ENCODE measurements at regions not wholly inside any gene's neighbourhood (a gene's known extent, or its start where the extent isn't known, plus 50 kb on each side); places are given as distances from the start of the nearest gene placed in this dataset.
"Not testable (repeated sequence)": the region's sequence is repeated elsewhere in the genome, so short reads cannot be mapped to it uniquely, and the experiment has no call there.

GRCh38 chr21:38041493-38041892 is 125.2 kb upstream of the KCNJ6 start:
- DNase-seq, result no peak

DNA sequence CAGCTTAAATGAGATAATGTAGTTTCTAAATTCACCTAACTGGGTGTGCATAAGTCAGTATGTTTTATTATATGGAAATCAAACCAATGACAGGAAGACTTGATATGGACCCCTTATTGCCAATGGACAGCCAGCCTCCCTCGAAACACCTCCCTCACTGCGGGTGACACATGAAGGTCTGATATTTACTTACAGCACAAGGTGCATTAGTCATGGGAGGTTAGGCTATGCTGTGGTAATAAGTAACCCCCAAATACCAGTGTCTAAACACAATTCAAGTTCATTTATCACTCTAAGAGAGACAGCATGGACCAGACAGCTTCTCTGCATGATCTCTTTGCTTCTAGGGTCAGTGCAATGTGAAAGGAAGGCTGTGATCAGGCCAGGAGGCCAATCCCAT is 126.0 kb upstream of the KCNJ6 start:
- no peak for DNase-seq

DNA sequence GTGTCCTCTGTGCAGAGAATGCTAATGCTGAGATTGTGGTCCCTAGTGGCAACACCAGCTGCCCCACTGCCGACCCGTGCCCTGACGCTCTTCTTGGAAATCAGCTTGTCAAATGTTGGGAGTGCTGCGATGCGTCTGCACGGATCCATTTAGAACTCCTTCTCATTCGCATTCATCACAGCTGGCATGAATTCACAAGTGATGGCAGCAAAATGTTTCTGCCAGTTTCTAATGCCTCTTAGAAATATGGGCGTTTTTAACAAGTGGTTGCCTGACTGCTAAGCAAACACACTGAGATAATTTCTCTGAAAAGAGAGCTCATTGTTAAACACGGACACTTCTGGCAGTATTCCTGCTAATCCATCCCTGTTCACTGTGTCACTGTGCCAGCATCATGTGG is 131.9 kb upstream of the KCNJ6 start:
- no peak for DNase-seq

GRCh38 chr21:38054334-38054733 is 138.1 kb upstream of the KCNJ6 start:
- DNase-seq, result no peak

DNA sequence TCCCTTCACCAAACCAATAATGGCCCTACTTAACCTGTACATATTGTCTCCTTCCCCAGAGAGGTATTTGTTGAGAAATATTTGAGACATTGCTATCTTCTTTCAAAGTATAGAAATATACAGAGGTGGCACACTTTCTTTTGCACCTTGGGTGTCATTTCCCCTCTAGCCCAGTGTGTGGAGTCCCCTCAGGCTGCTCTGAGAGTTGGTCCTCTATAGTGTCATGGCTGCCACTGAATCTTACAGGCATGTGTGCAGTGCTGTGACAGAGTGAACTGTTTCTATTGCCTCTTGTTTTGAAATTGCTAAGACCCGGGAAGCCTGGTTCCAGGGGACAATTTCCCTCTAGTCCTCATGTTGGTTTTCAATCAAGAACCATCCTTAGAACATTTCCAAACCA is 140.2 kb upstream of the KCNJ6 start:
- no peak for DNase-seq

- no peak for DNase-seq
These were observed 141.4 kb upstream of the KCNJ6 start for GRCh38 chr21:38057626-38058025.

- DNase-seq, result no peak
These were observed 144.3 kb upstream of the KCNJ6 start for GRCh38 chr21:38060533-38060932.

GRCh38 chr21:38067086-38067739 is 151.0 kb upstream of the KCNJ6 start:
- no peak for DNase-seq

- no peak for DNase-seq
These were observed 156.2 kb upstream of the KCNJ6 start for GRCh38 chr21:38072489-38072888.

DNA sequence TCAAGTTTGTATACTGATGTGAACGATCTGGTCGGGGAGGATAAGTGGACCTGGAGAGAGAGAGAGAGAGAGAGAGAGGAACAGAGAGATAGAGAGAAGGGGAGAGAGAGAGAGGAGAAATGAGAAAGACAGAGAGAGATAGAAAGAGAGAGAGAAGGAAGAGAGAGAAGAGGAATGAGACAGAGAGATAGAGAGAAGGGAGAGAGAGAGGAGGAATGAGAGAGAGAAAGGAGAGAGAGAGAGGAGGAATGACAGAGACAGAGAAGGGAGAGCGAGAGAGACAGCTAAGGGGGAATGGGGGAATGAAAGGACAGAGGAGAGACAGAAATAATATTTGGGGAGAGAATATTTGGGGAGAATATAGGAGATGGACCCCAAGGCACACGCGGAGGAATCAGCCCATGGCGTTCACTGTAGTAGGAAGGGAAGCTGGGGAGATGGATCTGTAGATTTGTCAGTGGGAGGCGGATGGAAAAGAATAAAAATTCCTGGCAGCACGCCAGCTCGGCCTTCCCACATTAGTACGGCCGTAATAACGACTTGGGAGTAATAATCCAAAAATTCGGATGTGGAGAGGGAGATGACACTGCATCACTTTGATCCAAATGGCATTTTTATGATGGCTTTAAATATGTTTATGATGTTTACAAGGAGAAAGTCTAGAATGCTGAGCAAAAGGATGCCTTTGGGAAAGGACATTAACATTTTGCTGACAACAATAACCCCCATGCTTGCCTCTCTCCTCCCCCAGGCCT is 159.8 kb upstream of the KCNJ6 start:
- DNase-seq, result no peak

- no peak for DNase-seq
These were observed 161.3 kb upstream of the KCNJ6 start for GRCh38 chr21:38077569-38077968.

DNA sequence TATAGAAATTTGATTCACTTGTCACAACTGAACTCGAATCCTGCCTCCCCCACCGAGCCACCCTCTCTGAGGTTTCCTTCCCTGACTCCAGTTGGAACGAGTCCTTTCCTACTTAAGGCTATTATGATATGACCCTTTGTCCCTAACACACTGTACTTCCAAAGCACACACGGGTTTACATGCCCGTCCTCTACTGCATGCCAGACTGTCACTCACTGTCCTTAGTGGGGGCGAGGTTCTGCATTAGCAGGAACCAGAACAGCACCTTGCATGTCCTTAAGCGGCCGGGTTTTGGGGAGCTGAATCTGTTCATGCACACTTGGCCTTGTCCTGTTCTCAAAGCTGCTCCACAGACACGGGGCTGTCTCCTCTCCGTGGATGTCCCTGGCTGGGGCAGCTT is 164.6 kb upstream of the KCNJ6 start:
- no peak for DNase-seq

DNA sequence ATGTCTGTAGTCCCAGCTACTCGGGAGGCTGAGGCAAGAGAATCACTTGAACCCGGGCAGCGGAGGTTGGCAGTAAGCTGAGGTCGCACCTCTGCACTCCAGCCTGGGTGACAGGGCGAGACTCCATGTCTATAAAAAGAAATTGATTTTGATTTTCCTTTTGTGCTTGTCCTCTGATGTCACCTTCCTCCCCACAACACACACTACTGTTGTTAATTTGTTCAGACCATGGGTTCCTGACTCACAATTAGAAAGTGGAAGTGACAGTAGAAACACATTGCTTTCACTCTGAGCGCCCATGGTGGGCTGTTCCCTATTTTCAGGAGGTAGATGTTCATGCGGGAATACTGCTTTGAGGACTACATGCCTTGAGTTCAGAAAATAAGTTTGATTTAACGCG is 165.5 kb upstream of the KCNJ6 start:
- DNase-seq, result no peak

- no peak for DNase-seq
These were observed 166.8 kb upstream of the KCNJ6 start for GRCh38 chr21:38082936-38083485.

GRCh38 chr21:38083535-38083934 is 167.3 kb upstream of the KCNJ6 start:
- no peak for DNase-seq

DNA sequence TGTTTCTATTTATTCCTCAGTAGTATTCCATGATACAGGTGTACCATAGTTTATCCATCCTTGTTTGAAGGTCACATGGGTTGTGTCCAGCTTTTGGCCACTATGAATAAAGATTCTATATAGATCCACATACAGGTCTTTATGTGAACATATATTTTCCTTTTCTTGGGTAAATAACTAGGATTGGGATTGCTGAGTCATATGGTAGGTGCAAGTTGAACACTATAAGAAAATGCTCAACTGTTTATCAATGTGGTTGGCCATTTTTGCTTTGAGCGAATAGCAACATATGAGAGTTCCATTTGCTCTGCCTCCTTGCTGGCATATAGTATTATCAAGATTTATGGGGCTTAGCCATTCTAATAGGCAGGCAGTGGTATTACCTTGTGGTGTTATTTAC is 170.2 kb upstream of the KCNJ15 start:
- DNase-seq, result no peak

DNA sequence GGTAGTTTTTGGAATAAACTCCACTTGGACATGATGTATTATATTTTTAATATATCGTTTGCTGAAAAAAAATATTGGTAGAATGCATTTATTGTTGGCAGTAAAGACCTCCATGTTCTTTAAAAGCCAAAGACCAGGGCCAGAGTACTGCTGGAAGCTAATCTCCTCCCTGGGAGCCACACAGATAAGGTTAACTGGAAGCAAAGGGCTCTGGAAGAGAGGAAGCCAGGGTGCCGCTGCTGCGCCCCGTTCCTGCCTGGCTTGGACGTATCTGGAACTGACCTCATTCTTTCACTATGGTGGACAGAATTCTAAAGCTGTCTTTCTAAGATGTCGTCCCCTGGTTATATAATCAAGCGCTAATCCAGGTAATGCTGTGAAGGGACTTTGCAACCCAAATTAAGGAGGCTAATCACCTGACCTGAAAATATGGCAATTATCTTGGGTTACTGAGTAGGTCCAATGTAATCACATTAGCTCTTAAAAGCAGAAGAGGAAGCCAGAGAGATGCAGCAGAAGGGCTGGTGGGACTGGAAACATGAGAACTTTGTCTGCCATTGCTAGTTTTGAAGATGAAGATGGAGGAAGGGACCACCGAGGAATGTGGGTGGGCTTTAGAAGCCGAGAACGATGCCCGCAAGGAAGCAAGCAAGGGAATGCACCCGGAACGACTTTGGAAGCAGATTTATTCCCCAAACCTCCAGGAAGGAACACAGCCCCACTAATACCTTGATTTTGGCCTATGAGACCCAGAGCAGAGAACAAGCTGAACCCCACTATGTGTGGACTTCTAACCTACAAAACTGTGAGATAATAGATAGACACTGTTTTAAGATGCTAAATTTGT is 167.7 kb upstream of the KCNJ15 start:
- no peak for DNase-seq

- no peak for DNase-seq
These were observed 167.1 kb upstream of the KCNJ15 start for GRCh38 chr21:38089763-38090046.

DNA sequence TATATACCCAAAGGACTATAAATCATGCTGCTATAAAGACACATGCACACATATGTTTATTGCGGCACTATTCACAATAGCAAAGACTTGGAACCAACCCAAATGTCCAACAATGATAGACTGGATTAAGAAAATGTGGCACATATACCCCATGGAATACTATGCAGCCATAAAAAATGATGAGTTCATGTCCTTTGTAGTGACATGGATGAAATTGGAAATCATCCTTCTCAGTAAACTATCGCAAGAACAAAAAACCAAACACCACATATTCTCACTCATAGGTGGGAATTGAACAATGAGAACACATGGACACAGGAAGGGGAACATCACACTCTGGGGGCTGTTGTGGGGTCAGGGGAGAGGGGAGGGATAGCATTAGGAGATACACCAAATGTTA is 165.7 kb upstream of the KCNJ15 start:
- DNase-seq, result not testable (repeated sequence)

GRCh38 chr21:38092051-38092450 is 164.7 kb upstream of the KCNJ15 start:
- no peak for DNase-seq

DNA sequence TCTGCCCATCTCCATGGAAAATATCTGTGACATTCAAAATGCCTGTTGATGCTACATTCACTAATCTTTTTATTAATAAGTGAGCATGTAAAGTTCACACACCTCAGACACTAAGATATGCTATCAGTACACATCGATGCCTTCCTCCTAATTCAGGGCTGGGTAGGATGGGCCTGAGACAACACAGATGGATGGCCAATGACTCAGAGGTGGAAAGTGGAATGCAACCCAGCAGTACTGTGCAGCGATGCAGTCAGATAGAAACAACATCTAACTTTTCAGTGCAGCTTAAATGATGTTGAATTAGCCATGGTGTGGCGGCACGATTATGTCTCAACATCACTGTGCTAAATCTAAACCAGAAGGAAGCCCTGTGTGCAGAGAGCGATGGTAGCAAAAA is 161.6 kb upstream of the KCNJ15 start:
- no peak for DNase-seq

GRCh38 chr21:38097789-38098188 is 159.0 kb upstream of the KCNJ15 start:
- no peak for DNase-seq

GRCh38 chr21:38112219-38112789 is 144.5 kb upstream of the KCNJ15 start:
- no peak for DNase-seq

All from activated CD4-positive, alpha-beta T cell treated with anti-CD3 and anti-CD28 coated beads, Interleukin-2, amount 50 U/mL, for 48 hours (primary cell).